ENCODE measurements at regions not wholly inside any gene's neighbourhood (a gene's known extent, or its start where the extent isn't known, plus 50 kb on each side); places are given as distances from the start of the nearest gene placed in this dataset.

GRCh38 chr12:23222801-23223200, 597.8 kb downstream of the ETNK1 start:
- no peaks in the 10 kb centered on the region for H3K79me2 ChIP-seq (ENCODE audit: control insufficient read depth, low read length)
- no peak overlapping the region for H3K27ac ChIP-seq (ENCODE audit: low read depth, low read length)
- no peaks in the 10 kb centered on the region for H3F3A ChIP-seq (ENCODE audit: control insufficient read depth, insufficient read depth)
- no peaks in the 10 kb centered on the region for H3K9me2 ChIP-seq (replicated peaks; ENCODE audit: control insufficient read depth, low read length)
- TF ChIP-seq EZH2phosphoT487 (IDR thresholded peaks at IDR 0.05; ENCODE audit: borderline replicate concordance, low read length) = no peak
- TF ChIP-seq, protein P1, sequence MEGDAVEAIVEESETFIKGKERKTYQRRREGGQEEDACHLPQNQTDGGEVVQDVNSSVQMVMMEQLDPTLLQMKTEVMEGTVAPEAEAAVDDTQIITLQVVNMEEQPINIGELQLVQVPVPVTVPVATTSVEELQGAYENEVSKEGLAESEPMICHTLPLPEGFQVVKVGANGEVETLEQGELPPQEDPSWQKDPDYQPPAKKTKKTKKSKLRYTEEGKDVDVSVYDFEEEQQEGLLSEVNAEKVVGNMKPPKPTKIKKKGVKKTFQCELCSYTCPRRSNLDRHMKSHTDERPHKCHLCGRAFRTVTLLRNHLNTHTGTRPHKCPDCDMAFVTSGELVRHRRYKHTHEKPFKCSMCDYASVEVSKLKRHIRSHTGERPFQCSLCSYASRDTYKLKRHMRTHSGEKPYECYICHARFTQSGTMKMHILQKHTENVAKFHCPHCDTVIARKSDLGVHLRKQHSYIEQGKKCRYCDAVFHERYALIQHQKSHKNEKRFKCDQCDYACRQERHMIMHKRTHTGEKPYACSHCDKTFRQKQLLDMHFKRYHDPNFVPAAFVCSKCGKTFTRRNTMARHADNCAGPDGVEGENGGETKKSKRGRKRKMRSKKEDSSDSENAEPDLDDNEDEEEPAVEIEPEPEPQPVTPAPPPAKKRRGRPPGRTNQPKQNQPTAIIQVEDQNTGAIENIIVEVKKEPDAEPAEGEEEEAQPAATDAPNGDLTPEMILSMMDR (IDR thresholded peaks at IDR 0.05; ENCODE audit: low read depth, low read length, poor library complexity, severe bottlenecking) = no peak
- H3K4me2 ChIP-seq (ENCODE audit: low read length) = no peak overlapping the region
- no peaks in the 10 kb centered on the region for H3K36me3 ChIP-seq (ENCODE audit: control insufficient read depth, low read length)
- H3K4me3 ChIP-seq (ENCODE audit: low read length) = no peak overlapping the region
- H3K27me3 ChIP-seq (ENCODE audit: control insufficient read depth, low read length) = no peaks in the 10 kb centered on the region
- H3K9me3 ChIP-seq (ENCODE audit: control insufficient read depth, insufficient read depth, low read length) = no peaks in the 10 kb centered on the region
- no peaks in the 10 kb centered on the region for H3K4me1 ChIP-seq (ENCODE audit: control insufficient read depth, low read length)
- no peaks in the 10 kb centered on the region for H4K20me1 ChIP-seq (ENCODE audit: control insufficient read depth, insufficient read depth, low read depth, low read length)

- no peaks in the 10 kb centered on the region for H4K20me1 ChIP-seq (ENCODE audit: control insufficient read depth, insufficient read depth, low read depth, low read length)
- no peaks in the 10 kb centered on the region for H3K79me2 ChIP-seq (ENCODE audit: control insufficient read depth, low read length)
- no peak for TF ChIP-seq EZH2phosphoT487 (IDR thresholded peaks at IDR 0.05; ENCODE audit: borderline replicate concordance, low read length)
- TF ChIP-seq, protein P1 (IDR thresholded peaks at IDR 0.05; ENCODE audit: low read depth, low read length, poor library complexity, severe bottlenecking) = no peak
- no peak overlapping the region for H3K4me3 ChIP-seq (ENCODE audit: low read length)
- no peak overlapping the region for H3K4me2 ChIP-seq (ENCODE audit: low read length)
- H3K4me1 ChIP-seq (ENCODE audit: control insufficient read depth, low read length) = no peaks in the 10 kb centered on the region
- H3K27ac ChIP-seq (ENCODE audit: low read depth, low read length) = no peak overlapping the region
- H3K9me3 ChIP-seq (ENCODE audit: control insufficient read depth, insufficient read depth, low read length) = no peaks in the 10 kb centered on the region
- no peaks in the 10 kb centered on the region for H3K36me3 ChIP-seq (ENCODE audit: control insufficient read depth, low read length)
- no peaks in the 10 kb centered on the region for H3K9me2 ChIP-seq (replicated peaks; ENCODE audit: control insufficient read depth, low read length)
- no peaks in the 10 kb centered on the region for H3F3A ChIP-seq (ENCODE audit: control insufficient read depth, insufficient read depth)
- H3K27me3 ChIP-seq (ENCODE audit: control insufficient read depth, low read length) = no peaks in the 10 kb centered on the region
Measured at GRCh38 chr12:23228101-23228500, 603.1 kb downstream of the ETNK1 start.

DNA sequence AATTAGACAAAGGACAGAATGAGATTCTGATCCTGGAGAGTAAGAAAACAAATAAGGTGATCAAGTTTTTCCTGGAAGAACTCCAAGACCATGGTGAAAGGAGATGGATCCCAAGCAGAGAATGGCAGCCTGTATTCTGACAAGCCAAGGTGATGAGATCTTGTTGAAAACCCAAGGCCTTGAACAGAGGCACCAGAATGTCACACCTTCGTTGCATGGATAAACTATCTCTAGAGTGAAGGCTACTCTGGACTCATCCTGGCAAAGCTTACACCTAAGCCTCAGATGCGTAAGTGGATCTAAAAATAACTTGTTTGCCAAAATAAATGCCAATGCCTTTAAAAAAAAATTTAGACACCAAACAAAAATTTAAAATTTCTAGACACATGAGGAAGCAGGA, 605.9 kb downstream of the ETNK1 start:
- Histone ChIP-seq H3K4me3 (ENCODE audit: low read length) (no peak overlapping the region), H3F3A (ENCODE audit: control insufficient read depth, insufficient read depth) (no peaks in the 10 kb centered on the region), H3K27ac (ENCODE audit: low read depth, low read length) (no peak overlapping the region), H3K36me3 (ENCODE audit: control insufficient read depth, low read length) (no peaks in the 10 kb centered on the region), H4K20me1 (ENCODE audit: control insufficient read depth, insufficient read depth, low read depth, low read length) (no peaks in the 10 kb centered on the region), H3K4me1 (ENCODE audit: control insufficient read depth, low read length) (no peaks in the 10 kb centered on the region), H3K79me2 (ENCODE audit: control insufficient read depth, low read length) (no peaks in the 10 kb centered on the region), H3K9me2 (replicated peaks; ENCODE audit: control insufficient read depth, low read length) (no peaks in the 10 kb centered on the region), H3K27me3 (ENCODE audit: control insufficient read depth, low read length) (no peaks in the 10 kb centered on the region), H3K4me2 (ENCODE audit: low read length) (no peak overlapping the region), H3K9me3 (ENCODE audit: control insufficient read depth, insufficient read depth, low read length) (no peaks in the 10 kb centered on the region)
- no peak for TF ChIP-seq EZH2phosphoT487 (IDR thresholded peaks at IDR 0.05; ENCODE audit: borderline replicate concordance, low read length)
- TF ChIP-seq, protein P1 (IDR thresholded peaks at IDR 0.05; ENCODE audit: low read depth, low read length, poor library complexity, severe bottlenecking) = no peak
